Right atrium auricular region (tissue), 2 donors: ENCODE measurements at regions not wholly inside any gene's neighbourhood (a gene's known extent, or its start where the extent isn't known, plus 50 kb on each side); places are given as distances from the start of the nearest gene placed in this dataset.

Source experiments
- DNase-seq: peaks from one replicate; pipeline ENCODE4 v3.0.0-alpha.2; 2019; ENCODE audit warnings: low spot score
- H3K27ac ChIP-seq, 2 donors: fragments of 200-600 bp; sonication (generic); 1 replicate in 1 of 2; 2 replicates in 1 of 2; pipeline ENCODE4 v1.5.1; 2016 to 2019
- H3K27me3 ChIP-seq, 2 donors: fragments of 200-600 bp; sonication (generic); one replicate each; pipeline versions ENCODE4 v1.5.1 to v1.6.0; 2017 to 2019
- H3K36me3 ChIP-seq: fragments of 200-600 bp; sonication (generic); one replicate; pipeline ENCODE4 v1.5.1; 2016
- H3K4me1 ChIP-seq, 2 donors: fragments of 200-600 bp; sonication (generic); one replicate each; pipeline versions ENCODE4 v1.5.1 to v1.6.0; 2017 to 2019
- H3K4me3 ChIP-seq, 2 donors: fragments of 200-600 bp; sonication (generic); 1 replicate in 1 of 2; 2 replicates in 1 of 2; pipeline ENCODE4 v1.5.1; 2017 to 2019; ENCODE audit warnings: mild to moderate bottlenecking in 1 of 2, moderate library complexity in 1 of 2
- H3K9me3 ChIP-seq, 2 donors: fragments of 200-600 bp; sonication (generic); one replicate each; pipeline ENCODE4 v1.5.1; 2019
- CTCF ChIP-seq, 2 donors: fragments of 200-600 bp; sonication (generic); IDR thresholded peaks; one replicate each; pipeline ENCODE4 v1.5.1; 2019; ENCODE audit warnings: antibody characterized with exemption in 2 of 2

GRCh38 chr6:44627091-44627882 is 239.8 kb downstream of the CDC5L start:
- DNase-seq, result no peak
- H3K4me3 ChIP-seq, result no peak overlapping the region
- no peaks in the 10 kb centered on the region for H3K27me3 ChIP-seq
- H3K9me3 ChIP-seq, result no peaks in the 10 kb centered on the region
- no peak for TF ChIP-seq CTCF (IDR thresholded peaks at IDR 0.05)
- H3K27ac ChIP-seq, result no peak overlapping the region
- no peaks in the 10 kb centered on the region for H3K36me3 ChIP-seq
- H3K4me1 ChIP-seq, result no peaks in the 10 kb centered on the region

DNA sequence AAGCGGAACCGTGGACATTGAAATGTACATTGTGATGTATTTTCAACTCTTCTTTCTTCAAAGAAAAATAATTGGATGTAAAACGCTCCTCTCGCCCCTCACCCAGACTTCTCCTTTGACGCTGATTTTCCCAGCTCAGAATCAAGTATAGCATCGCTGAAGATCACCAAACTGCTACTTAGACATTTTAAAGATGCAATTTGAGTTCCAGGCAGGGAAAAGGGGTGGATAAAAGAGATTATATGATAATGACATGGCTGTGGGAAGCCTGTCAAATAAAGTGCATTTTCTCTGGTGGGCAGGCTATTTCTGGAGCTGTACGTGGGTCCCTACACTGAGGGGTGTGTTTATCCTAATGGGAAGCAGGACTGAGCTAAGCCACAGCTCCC is 240.4 kb downstream of the CDC5L start:
- Histone ChIP-seq H3K9me3 (no peaks in the 10 kb centered on the region), H3K27me3 (no peaks in the 10 kb centered on the region), H3K27ac (no peak overlapping the region), H3K4me3 (no peak overlapping the region), H3K36me3 (no peaks in the 10 kb centered on the region), H3K4me1 (no peaks in the 10 kb centered on the region)
- TF ChIP-seq CTCF (IDR thresholded peaks at IDR 0.05), result no peak
- no peak for DNase-seq

DNA sequence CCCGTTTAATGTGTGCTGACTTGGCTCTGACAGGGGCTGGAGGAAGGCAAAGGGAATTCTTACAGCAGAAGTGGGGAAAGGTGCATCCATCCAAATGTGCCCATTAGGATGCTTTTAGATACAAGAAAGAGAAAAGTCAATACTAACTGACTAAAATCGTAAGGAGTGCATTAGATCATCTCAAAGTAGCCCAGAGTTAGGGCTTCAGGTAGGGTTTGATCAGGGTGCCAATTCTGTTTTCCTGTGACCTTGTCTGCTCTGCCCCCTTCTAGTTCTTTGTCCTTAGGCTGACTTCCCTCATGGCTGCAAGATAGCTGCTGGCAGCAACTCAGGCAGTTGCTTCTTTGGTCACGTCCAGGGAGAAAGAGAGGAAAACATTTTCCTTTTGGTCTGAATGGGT is 240.8 kb downstream of the CDC5L start:
- Histone ChIP-seq H3K4me1 (no peaks in the 10 kb centered on the region), H3K27me3 (no peaks in the 10 kb centered on the region), H3K9me3 (no peaks in the 10 kb centered on the region), H3K4me3 (no peak overlapping the region), H3K36me3 (no peaks in the 10 kb centered on the region), H3K27ac (no peak overlapping the region)
- no peak for DNase-seq
- no peak for TF ChIP-seq CTCF (IDR thresholded peaks at IDR 0.05)

DNA sequence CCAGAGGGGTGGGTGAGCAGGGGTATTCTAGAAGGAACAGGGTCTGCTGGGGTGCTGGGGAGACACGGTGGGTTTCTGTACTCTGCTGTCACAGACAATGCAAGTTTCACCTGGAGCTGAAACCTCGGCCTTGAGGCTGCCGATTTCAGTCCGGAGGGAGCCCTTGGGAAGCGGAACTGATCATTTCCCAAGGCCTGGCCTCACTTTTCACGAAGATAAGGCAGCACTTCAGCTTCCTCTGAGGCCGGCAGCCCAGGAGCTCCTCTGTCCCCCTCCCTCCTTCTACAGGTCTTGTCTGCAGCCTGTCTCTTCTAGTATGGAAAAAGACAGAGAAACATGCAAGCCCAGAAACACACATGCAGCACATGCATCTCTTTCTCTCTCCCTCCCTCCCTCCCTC is 242.1 kb downstream of the CDC5L start:
- Histone ChIP-seq H3K4me1 (no peaks in the 10 kb centered on the region), H3K27me3 (no peaks in the 10 kb centered on the region), H3K4me3 (no peak overlapping the region), H3K36me3 (no peaks in the 10 kb centered on the region), H3K27ac (no peak overlapping the region), H3K9me3 (no peaks in the 10 kb centered on the region)
- DNase-seq, result no peak
- TF ChIP-seq CTCF (IDR thresholded peaks at IDR 0.05), result no peak

DNA sequence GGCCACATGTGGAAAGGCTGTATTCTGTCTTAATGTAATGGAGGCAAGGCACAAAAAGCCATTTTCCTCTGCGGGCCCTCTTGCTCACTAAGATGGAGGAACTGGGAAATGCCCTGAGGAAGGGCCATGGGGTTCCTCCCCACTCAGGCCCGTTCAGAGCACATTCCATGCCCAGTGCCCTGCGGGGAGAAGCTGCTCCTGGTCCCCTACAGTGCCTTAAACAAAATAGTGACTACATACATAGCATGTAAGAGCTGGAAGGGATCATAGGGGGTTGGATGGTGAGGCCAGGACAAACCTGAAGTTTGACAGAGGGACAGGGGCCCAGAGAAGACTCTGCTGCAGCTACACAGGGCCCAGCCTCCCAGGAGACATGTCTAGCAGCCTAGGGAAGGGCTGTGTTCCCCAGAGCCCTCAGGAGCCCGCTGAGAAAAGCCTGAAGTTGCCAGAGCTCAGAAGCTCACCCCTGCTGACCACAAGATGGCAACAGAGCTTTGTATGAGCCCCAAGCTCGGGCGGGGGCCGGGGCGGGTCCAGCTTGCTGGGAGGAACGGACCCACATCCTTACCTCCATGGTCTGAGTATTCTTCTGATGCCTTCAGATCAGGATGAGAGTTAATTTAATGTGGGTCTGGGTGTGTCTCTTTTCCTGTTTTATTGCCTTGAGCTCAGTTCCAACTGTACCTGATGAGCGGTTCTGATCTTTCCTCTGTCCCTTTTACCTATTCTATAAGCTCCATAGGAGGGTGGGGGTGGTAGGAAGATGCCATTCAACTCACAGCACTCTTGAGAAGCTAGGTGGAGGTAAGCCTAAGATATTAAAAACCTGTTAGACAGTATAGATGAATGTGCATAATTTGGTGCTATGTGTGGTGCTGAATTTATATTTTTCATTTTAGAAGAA is 242.9 kb downstream of the CDC5L start:
- no peaks in the 10 kb centered on the region for H3K9me3 ChIP-seq
- no peak overlapping the region for H3K27ac ChIP-seq
- H3K27me3 ChIP-seq, result no peaks in the 10 kb centered on the region
- peak in 1 of 2 donors; percentile 55 for TF ChIP-seq CTCF (IDR thresholded peaks at IDR 0.05)
- no peaks in the 10 kb centered on the region for H3K4me1 ChIP-seq
- no peaks in the 10 kb centered on the region for H3K36me3 ChIP-seq
- no peak for DNase-seq
- no peak overlapping the region for H3K4me3 ChIP-seq
